ENCODE measurements at regions not wholly inside any gene's neighbourhood (a gene's known extent, or its start where the extent isn't known, plus 50 kb on each side); places are given as distances from the start of the nearest gene placed in this dataset.

- Histone ChIP-seq H3K4me1 (replicated peaks) (no peaks in the 10 kb centered on the region), H3K9me3 (no peaks in the 10 kb centered on the region), H3K36me3 (no peaks in the 10 kb centered on the region), H3K27ac (no peak overlapping the region), H3K4me3 (no peak overlapping the region), H3K27me3 (replicated peaks; ENCODE audit: insufficient read depth) (no peaks in the 10 kb centered on the region)
- WGBS: 42% methylated on average over 1 of the region's 1 CpG
- intact Hi-C loops (cut with DNase I): no loop called here
- no peak for DNase-seq (ENCODE audit: low spot score)
- TF ChIP-seq CTCF (IDR thresholded peaks at IDR 0.05) (no peak), POLR2AphosphoS5 (IDR thresholded peaks at IDR 0.05) (no peak), POLR2A (IDR thresholded peaks at IDR 0.05) (no peak)
Measured at GRCh38 chr7:16354573-16354972, 66.8 kb downstream of the CRPPA start.

GRCh38 chr7:16353226-16353625, 68.1 kb downstream of the CRPPA start:
- no peak for DNase-seq (ENCODE audit: low spot score)
- Histone ChIP-seq H3K4me1 (replicated peaks) (no peaks in the 10 kb centered on the region), H3K36me3 (no peaks in the 10 kb centered on the region), H3K27ac (no peak overlapping the region), H3K27me3 (replicated peaks; ENCODE audit: insufficient read depth) (no peaks in the 10 kb centered on the region), H3K9me3 (no peaks in the 10 kb centered on the region), H3K4me3 (no peak overlapping the region)
- WGBS: 71% methylated on average over 4 of the region's 4 CpGs
- intact Hi-C loops (cut with DNase I): no loop called here
- TF ChIP-seq CTCF (IDR thresholded peaks at IDR 0.05) (no peak), POLR2A (IDR thresholded peaks at IDR 0.05) (no peak), POLR2AphosphoS5 (IDR thresholded peaks at IDR 0.05) (no peak)

GRCh38 chr7:16350634-16351033, 70.7 kb downstream of the CRPPA start:
- Histone ChIP-seq H3K4me1 (replicated peaks) (no peaks in the 10 kb centered on the region), H3K36me3 (no peaks in the 10 kb centered on the region), H3K4me3 (no peak overlapping the region), H3K9me3 (no peaks in the 10 kb centered on the region), H3K27me3 (replicated peaks; ENCODE audit: insufficient read depth) (no peaks in the 10 kb centered on the region), H3K27ac (no peak overlapping the region)
- intact Hi-C loops (cut with DNase I): no loop called here
- 94% methylated on average over 2 of the region's 2 CpGs for WGBS
- TF ChIP-seq POLR2AphosphoS5 (IDR thresholded peaks at IDR 0.05) (no peak), CTCF (IDR thresholded peaks at IDR 0.05) (no peak), POLR2A (IDR thresholded peaks at IDR 0.05) (no peak)
- no peak for DNase-seq (ENCODE audit: low spot score)

- Histone ChIP-seq H3K9me3 (no peaks in the 10 kb centered on the region), H3K27me3 (replicated peaks; ENCODE audit: insufficient read depth) (no peaks in the 10 kb centered on the region), H3K4me1 (replicated peaks) (no peaks in the 10 kb centered on the region), H3K36me3 (no peaks in the 10 kb centered on the region), H3K4me3 (no peak overlapping the region), H3K27ac (no peak overlapping the region)
- TF ChIP-seq POLR2A (IDR thresholded peaks at IDR 0.05) (no peak), POLR2AphosphoS5 (IDR thresholded peaks at IDR 0.05) (no peak), CTCF (IDR thresholded peaks at IDR 0.05) (no peak)
- intact Hi-C loops (cut with DNase I): no loop called here
- no peak for DNase-seq (ENCODE audit: low spot score)
- WGBS: 82% methylated on average over 4 of the region's 4 CpGs
Measured at GRCh38 chr7:16348251-16348650, 73.1 kb downstream of the CRPPA start.

GRCh38 chr7:16347827-16348192, 73.5 kb downstream of the CRPPA start:
- TF ChIP-seq POLR2AphosphoS5 (IDR thresholded peaks at IDR 0.05) (no peak), POLR2A (IDR thresholded peaks at IDR 0.05) (no peak), CTCF (IDR thresholded peaks at IDR 0.05) (no peak)
- 53% methylated on average over 1 of the region's 1 CpG for WGBS
- H3K36me3 ChIP-seq: no peaks in the 10 kb centered on the region
- no peaks in the 10 kb centered on the region for H3K4me1 ChIP-seq (replicated peaks)
- intact Hi-C loops (cut with DNase I): no loop called here
- no peaks in the 10 kb centered on the region for H3K9me3 ChIP-seq
- H3K27me3 ChIP-seq (replicated peaks; ENCODE audit: insufficient read depth): no peaks in the 10 kb centered on the region
- H3K4me3 ChIP-seq: no peak overlapping the region
- DNase-seq (ENCODE audit: low spot score): no peak
- H3K27ac ChIP-seq: no peak overlapping the region

All from prostate gland (tissue), 2 donors.